ENCODE measurements at regions not wholly inside any gene's neighbourhood (a gene's known extent, or its start where the extent isn't known, plus 50 kb on each side); places are given as distances from the start of the nearest gene placed in this dataset.
"Not testable (repeated sequence)": the region's sequence is repeated elsewhere in the genome, so short reads cannot be mapped to it uniquely, and the experiment has no call there.

GRCh38 chr14:100427166-100427565 lies 104.0 kb downstream of the SLC25A47 start:
- peaks cover 4% of the 10 kb centered on the region for H3K4me1 ChIP-seq
- intact Hi-C loops (cut with DNase I) = no loop called here
- H3K9me3 ChIP-seq = no peaks in the 10 kb centered on the region
- no peak overlapping the region for H3K27ac ChIP-seq
- no peak overlapping the region for H3K9ac ChIP-seq (ENCODE audit: low read depth in 2 of 2, low read length in 2 of 2)
- DNase-seq = no peak
- no peaks in the 10 kb centered on the region for H3K27me3 ChIP-seq
- no peak for TF ChIP-seq CTCF (IDR thresholded peaks at IDR 0.05)
- H3K4me3 ChIP-seq = no peak overlapping the region
- H3K36me3 ChIP-seq = no peaks in the 10 kb centered on the region

GRCh38 chr14:100428727-100429126 lies 105.6 kb downstream of the SLC25A47 start:
- no peak overlapping the region for H3K9ac ChIP-seq (ENCODE audit: low read depth in 2 of 2, low read length in 2 of 2)
- DNase-seq = no peak
- no peaks in the 10 kb centered on the region for H3K9me3 ChIP-seq
- no peaks in the 10 kb centered on the region for H3K36me3 ChIP-seq
- H3K4me3 ChIP-seq = no peak overlapping the region
- no peaks in the 10 kb centered on the region for H3K27me3 ChIP-seq
- no peak overlapping the region for H3K27ac ChIP-seq
- H3K4me1 ChIP-seq = no peaks in the 10 kb centered on the region
- no peak for TF ChIP-seq CTCF (IDR thresholded peaks at IDR 0.05)
- intact Hi-C loops (cut with DNase I) = no loop called here

- peak; percentile 61 for DNase-seq
These were observed 106.4 kb downstream of the SLC25A47 start for GRCh38 chr14:100429537-100429936.

GRCh38 chr14:100430571-100430970 lies 107.4 kb downstream of the SLC25A47 start:
- Histone ChIP-seq H3K27me3 (no peaks in the 10 kb centered on the region), H3K4me3 (no peak overlapping the region), H3K27ac (no peak overlapping the region), H3K36me3 (no peaks in the 10 kb centered on the region), H3K9me3 (no peaks in the 10 kb centered on the region), H3K4me1 (peaks cover 3% of the 10 kb centered on the region), H3K9ac (ENCODE audit: low read depth in 2 of 2, low read length in 2 of 2) (no peak overlapping the region)
- no peak for TF ChIP-seq CTCF (IDR thresholded peaks at IDR 0.05)
- DNase-seq = no peak
- intact Hi-C loops (cut with DNase I) = no loop called here

More at GRCh38 chr14:100429537-100429936, 106.4 kb downstream of the SLC25A47 start:
- no peak for TF ChIP-seq CTCF (IDR thresholded peaks at IDR 0.05)
- Histone ChIP-seq H3K36me3 (no peaks in the 10 kb centered on the region), H3K4me3 (no peak overlapping the region), H3K9me3 (no peaks in the 10 kb centered on the region), H3K27ac (no peak overlapping the region), H3K4me1 (no peaks in the 10 kb centered on the region), H3K9ac (ENCODE audit: low read depth in 2 of 2, low read length in 2 of 2) (no peak overlapping the region), H3K27me3 (no peaks in the 10 kb centered on the region)
- intact Hi-C loops (cut with DNase I) = no loop called here

- H3K27ac ChIP-seq = not testable (repeated sequence)
These were observed 108.3 kb downstream of the SLC25A47 start for GRCh38 chr14:100431461-100431860.

GRCh38 chr14:100432652-100433427 lies 109.7 kb downstream of the SLC25A47 start:
- Histone ChIP-seq H3K9ac (ENCODE audit: low read depth in 2 of 2, low read length in 2 of 2) (no peak overlapping the region), H3K4me1 (peaks cover 13% of the 10 kb centered on the region), H3K27me3 (no peaks in the 10 kb centered on the region), H3K4me3 (no peak overlapping the region), H3K27ac (no peak overlapping the region), H3K36me3 (no peaks in the 10 kb centered on the region), H3K9me3 (no peaks in the 10 kb centered on the region)
- no peak for TF ChIP-seq CTCF (IDR thresholded peaks at IDR 0.05)
- intact Hi-C loops (cut with DNase I) = no loop called here
- DNase-seq = no peak

More at GRCh38 chr14:100431461-100431860, 108.3 kb downstream of the SLC25A47 start:
- DNase-seq; H3K36me3 ChIP-seq; H3K9me3 ChIP-seq; H3K4me3 ChIP-seq; H3K9ac ChIP-seq (ENCODE audit: low read depth in 2 of 2, low read length in 2 of 2); H3K27me3 ChIP-seq; intact Hi-C loops (cut with DNase I): not testable (repeated sequence)
- H3K4me1 ChIP-seq = peaks cover 12% of the 10 kb centered on the region
